Esophagus muscularis mucosa (tissue), 4 donors: ENCODE measurements at regions not wholly inside any gene's neighbourhood (a gene's known extent, or its start where the extent isn't known, plus 50 kb on each side); places are given as distances from the start of the nearest gene placed in this dataset.

Experiments used
- DNase-seq: peaks from one replicate; pipeline ENCODE4 v3.0.0-alpha.2; 2017; ENCODE audit errors: extremely low spot score
- H3K27ac ChIP-seq, 4 donors: fragments of 200-600 bp; sonication (generic); replicated peaks in 1 of 4; 1 replicate in 3 of 4; 2 replicates in 1 of 4; pipeline ENCODE4 v1.5.1; 2016 to 2019; ENCODE audit warnings: mild to moderate bottlenecking in 1 of 4
- H3K27me3 ChIP-seq, 4 donors: fragments of 200-600 bp; sonication (generic); one replicate each; pipeline versions ENCODE4 v1.5.1 to v1.6.0; 2016 to 2019
- H3K36me3 ChIP-seq, 4 donors: fragments of 200-600 bp; sonication (generic); one replicate each; pipeline ENCODE4 v1.5.1; 2016 to 2019
- H3K4me1 ChIP-seq, 4 donors: fragments of 200-600 bp; sonication (generic); one replicate each; pipeline ENCODE4 v1.5.1; 2016 to 2019
- H3K4me3 ChIP-seq, 4 donors: fragments of 200-600 bp; sonication (generic); 1 replicate in 2 of 4; 2 replicates in 2 of 4; pipeline ENCODE4 v1.5.1; 2016 to 2019; ENCODE audit warnings: mild to moderate bottlenecking in 4 of 4, moderate library complexity in 1 of 4
- H3K9me3 ChIP-seq, 4 donors: fragments of 200-600 bp; sonication (generic); 1 replicate in 3 of 4; 2 replicates in 1 of 4; pipeline ENCODE4 v1.5.1; 2016 to 2019
- EP300 ChIP-seq: sonication (generic); formaldehyde crosslinking; IDR thresholded peaks from one replicate; pipeline ENCODE4 v1.6.1; 2017; ENCODE audit warnings: antibody characterized with exemption
- POLR2A ChIP-seq: fragments of 450-650 bp; IDR thresholded peaks from one replicate; pipeline ENCODE4 v1.6.1; 2017; ENCODE audit warnings: antibody characterized with exemption, moderate library complexity, mild to moderate bottlenecking, low read depth
- POLR2AphosphoS5 ChIP-seq, 2 donors: sonication (generic); formaldehyde crosslinking; IDR thresholded peaks; one replicate each; pipeline ENCODE4 v1.6.1; 2017; ENCODE audit warnings: antibody characterized with exemption in 2 of 2
- WGBS: methylation state at CpG from one replicate; pipeline ENCODE4 v1.1.5; 2018; 5-methylcytosine and 5-hydroxymethylcytosine counted together
- intact Hi-C: fragments of 100-400 bp; cut with DNase I; formaldehyde crosslinking; loops from one replicate; pipeline ENCODE4 v1.15.1; 2023
- TF ChIP-seq, protein P1 (sequence below), 3 experiments: fragments of 200-600 bp in 2 of 3; fragments of 450-650 bp in 1 of 3; sonication (generic) in 2 of 3; IDR thresholded peaks; one replicate each; pipeline ENCODE4 v1.5.1; 2017 to 2019; ENCODE audit warnings: antibody characterized with exemption in 3 of 3, mild to moderate bottlenecking in 2 of 3, moderate library complexity in 1 of 3

GRCh38 chr5:164357395-164358033 is 852.1 kb downstream of the MAT2B start:
- H3K9me3 ChIP-seq = no peaks in the 10 kb centered on the region
- WGBS = 84% methylated on average over 5 of the region's 5 CpGs
- H3K4me3 ChIP-seq = no peak overlapping the region
- no peaks in the 10 kb centered on the region for H3K4me1 ChIP-seq
- TF ChIP-seq, protein P1, sequence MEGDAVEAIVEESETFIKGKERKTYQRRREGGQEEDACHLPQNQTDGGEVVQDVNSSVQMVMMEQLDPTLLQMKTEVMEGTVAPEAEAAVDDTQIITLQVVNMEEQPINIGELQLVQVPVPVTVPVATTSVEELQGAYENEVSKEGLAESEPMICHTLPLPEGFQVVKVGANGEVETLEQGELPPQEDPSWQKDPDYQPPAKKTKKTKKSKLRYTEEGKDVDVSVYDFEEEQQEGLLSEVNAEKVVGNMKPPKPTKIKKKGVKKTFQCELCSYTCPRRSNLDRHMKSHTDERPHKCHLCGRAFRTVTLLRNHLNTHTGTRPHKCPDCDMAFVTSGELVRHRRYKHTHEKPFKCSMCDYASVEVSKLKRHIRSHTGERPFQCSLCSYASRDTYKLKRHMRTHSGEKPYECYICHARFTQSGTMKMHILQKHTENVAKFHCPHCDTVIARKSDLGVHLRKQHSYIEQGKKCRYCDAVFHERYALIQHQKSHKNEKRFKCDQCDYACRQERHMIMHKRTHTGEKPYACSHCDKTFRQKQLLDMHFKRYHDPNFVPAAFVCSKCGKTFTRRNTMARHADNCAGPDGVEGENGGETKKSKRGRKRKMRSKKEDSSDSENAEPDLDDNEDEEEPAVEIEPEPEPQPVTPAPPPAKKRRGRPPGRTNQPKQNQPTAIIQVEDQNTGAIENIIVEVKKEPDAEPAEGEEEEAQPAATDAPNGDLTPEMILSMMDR (IDR thresholded peaks at IDR 0.05) = no peak
- TF ChIP-seq POLR2AphosphoS5 (IDR thresholded peaks at IDR 0.05) (no peak), POLR2A (no peak), EP300 (no peak)
- H3K36me3 ChIP-seq = no peaks in the 10 kb centered on the region
- no peak overlapping the region for H3K27ac ChIP-seq
- no peak for DNase-seq
- H3K27me3 ChIP-seq = no peaks in the 10 kb centered on the region
- intact Hi-C loops = no loop called here

- Histone ChIP-seq H3K9me3 (no peaks in the 10 kb centered on the region), H3K4me1 (no peaks in the 10 kb centered on the region), H3K4me3 (no peak overlapping the region), H3K36me3 (no peaks in the 10 kb centered on the region), H3K27ac (no peak overlapping the region), H3K27me3 (no peaks in the 10 kb centered on the region)
- TF ChIP-seq, protein P1 (IDR thresholded peaks at IDR 0.05) = no peak
- TF ChIP-seq EP300 = no peak
- no peak for TF ChIP-seq POLR2AphosphoS5 (IDR thresholded peaks at IDR 0.05)
- no peak for TF ChIP-seq POLR2A
- no peak for DNase-seq
- WGBS = 33% methylated on average over 2 of the region's 4 CpGs
- intact Hi-C loops = no loop called here
Observed at GRCh38 chr5:164358531-164359259, 853.3 kb downstream of the MAT2B start.

DNA sequence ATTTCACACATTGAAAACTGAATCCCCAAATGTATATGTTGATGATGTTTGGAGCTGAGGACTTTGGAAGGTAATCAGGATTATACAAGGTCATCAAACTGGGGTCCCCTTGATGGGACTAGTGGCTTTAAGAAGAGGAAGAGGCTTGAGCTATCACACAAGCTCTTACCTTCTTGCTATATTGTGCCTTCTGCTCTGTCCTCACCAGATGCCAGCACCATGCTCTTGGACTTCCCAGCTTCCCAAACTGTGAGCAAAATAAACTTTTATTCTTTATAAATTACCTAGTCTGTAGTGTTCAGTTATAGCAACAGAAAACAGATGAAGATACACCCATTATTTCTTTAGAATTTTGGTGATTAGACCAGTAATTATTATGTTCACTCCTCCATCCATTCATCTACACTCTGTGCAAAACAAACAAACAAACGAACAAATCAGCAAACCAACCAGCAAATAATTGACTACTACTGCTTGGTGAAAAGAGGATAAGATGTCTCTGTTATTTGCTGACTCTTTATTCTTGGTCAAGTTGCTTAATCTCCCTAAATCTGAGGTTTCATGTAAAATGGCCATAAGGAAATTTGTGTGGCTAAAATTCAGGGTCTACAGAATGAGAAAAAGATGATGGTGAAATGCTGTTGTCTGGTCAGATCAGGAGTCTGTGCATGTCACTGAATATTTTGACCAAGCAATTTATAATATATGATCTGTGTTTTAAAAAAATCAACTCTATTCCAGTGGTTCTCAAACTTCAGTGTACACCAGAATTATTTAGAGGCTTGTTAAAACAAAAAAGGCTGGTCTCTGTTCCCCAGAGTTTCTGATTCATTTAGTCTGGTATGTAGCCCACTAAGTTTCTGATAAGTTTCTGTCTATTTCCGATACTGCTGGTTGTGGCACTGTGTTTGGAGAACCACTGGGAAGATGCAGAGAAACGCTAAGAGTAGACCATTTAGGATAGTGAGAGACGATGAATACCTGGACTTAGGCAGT is 854.1 kb downstream of the MAT2B start:
- no peak for DNase-seq
- Histone ChIP-seq H3K4me3 (no peak overlapping the region), H3K27me3 (no peaks in the 10 kb centered on the region), H3K9me3 (no peaks in the 10 kb centered on the region), H3K36me3 (no peaks in the 10 kb centered on the region), H3K27ac (no peak overlapping the region), H3K4me1 (no peaks in the 10 kb centered on the region)
- WGBS = 85% methylated on average over 4 of the region's 4 CpGs
- intact Hi-C loops = no loop called here
- TF ChIP-seq, protein P1 (IDR thresholded peaks at IDR 0.05) = no peak
- TF ChIP-seq POLR2A (no peak), EP300 (no peak), POLR2AphosphoS5 (IDR thresholded peaks at IDR 0.05) (no peak)

- H3K36me3 ChIP-seq = no peaks in the 10 kb centered on the region
- H3K4me1 ChIP-seq = no peaks in the 10 kb centered on the region
- H3K27me3 ChIP-seq = no peaks in the 10 kb centered on the region
- no peak for DNase-seq
- H3K4me3 ChIP-seq = no peak overlapping the region
- no peaks in the 10 kb centered on the region for H3K9me3 ChIP-seq
- no peak overlapping the region for H3K27ac ChIP-seq
- WGBS = 72% methylated on average over 4 of the region's 4 CpGs
- intact Hi-C loops = no loop called here
- no peak for TF ChIP-seq POLR2A
- TF ChIP-seq EP300 = no peak
- TF ChIP-seq, protein P1 (IDR thresholded peaks at IDR 0.05) = no peak
- no peak for TF ChIP-seq POLR2AphosphoS5 (IDR thresholded peaks at IDR 0.05)
Observed at GRCh38 chr5:164360589-164360988, 855.2 kb downstream of the MAT2B start.
